ENCODE measurements at regions not wholly inside any gene's neighbourhood (a gene's known extent, or its start where the extent isn't known, plus 50 kb on each side); places are given as distances from the start of the nearest gene placed in this dataset.
"Not testable (repeated sequence)": the region's sequence is repeated elsewhere in the genome, so short reads cannot be mapped to it uniquely, and the experiment has no call there.

DNA sequence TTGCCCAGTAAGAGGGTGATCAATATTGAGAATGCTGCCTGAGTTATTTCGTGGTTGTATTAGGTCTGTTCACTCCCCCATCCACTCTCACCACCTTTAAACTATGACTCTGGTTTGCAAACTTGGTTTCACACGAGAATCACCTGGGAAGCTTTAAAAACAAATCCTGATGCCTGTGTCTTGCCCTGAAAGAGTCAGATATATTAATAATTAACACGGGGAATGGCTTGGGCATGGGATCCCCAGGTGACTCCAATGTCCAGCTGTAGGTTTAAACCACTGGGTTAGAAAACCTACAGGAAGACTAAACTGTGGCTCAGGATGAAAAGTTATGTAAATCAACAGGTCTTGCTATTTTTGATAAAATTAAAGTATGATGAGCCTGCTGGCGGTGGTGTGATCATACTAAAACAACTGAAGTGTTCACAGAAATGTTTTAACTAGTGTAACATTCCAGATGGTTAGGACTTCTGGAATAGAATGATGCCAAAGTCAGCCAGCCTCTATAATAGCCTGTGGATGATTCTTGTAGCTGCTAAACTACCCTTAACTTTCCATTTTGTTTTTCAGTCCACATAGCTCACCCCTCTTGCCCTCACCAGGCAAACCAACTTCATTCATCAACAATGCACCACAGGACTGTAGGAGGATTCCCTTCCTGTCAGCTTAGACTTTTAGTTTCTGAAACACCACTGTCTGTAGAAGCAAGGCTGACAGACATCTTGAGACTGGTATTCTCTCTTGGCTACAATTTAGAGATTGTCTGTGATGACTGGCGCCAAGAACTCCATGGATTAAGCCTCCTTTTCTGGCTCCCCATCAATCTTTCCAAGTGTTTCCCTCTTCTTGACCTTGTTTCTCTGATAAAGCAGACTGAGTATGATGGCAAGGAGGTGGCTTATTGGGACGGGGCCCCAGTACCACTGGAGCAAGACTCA is 119.1 kb upstream of the ADAMTS9 start:
- no peak for DNase-seq (ENCODE audit: low spot score)

DNA sequence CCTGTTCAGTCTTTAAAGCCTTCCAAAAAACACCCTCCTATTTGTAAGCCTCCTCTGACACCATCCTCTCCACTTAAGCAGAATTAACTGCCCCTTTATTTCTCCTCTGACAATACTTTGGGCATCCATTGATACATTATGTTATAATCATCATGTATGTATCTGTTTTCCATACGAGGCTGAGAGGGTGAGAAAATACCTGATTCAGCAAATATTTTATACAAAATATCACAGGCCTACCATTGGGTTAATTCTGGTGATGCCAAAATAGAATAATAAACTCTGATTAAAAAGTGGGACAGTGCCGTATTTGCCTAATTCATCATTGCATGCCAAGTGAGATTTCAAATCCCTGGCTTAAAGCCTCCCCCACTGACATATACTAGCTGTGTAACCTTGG is 118.2 kb upstream of the ADAMTS9 start:
- DNase-seq (ENCODE audit: low spot score), result no peak

DNA sequence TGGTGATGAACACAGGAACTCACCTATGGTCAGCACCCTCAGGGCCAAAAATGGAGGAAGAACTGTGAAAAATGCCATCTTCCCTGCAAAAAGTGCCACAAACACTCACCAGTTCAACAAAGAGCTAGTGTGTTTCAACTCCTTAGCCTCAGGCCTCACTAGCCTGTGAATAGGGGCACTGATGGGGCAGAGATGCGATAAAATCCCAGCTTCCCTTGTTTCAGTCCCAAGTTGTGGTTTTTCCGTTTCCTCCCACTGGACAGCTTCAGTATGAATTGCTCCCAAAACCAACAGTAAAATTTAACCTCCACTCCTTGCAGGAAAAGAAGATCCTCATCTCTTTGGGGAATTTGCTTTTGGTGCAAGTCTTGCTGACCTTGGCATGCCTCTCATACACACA is 117.4 kb upstream of the ADAMTS9 start:
- DNase-seq (ENCODE audit: low spot score), result no peak

DNA sequence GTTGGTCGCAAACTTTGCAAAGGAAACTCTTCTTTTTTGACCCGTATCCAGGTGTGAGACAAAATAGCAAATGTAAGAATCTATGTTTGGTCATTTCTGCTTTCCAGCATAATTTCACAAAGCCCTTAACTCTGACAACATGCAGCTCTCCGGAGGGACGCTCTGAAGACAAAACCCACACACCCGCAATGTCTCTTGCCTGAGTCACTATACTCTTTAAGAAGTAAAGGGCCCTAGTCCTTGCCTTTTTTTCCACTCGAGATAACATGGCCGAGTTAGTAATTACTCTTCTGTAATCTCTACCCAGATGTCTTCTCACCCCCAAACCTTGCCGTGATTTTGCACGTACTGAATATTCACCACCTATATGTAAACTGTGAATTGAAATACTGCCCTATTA is 115.7 kb upstream of the ADAMTS9 start:
- no peak for DNase-seq (ENCODE audit: low spot score)

DNA sequence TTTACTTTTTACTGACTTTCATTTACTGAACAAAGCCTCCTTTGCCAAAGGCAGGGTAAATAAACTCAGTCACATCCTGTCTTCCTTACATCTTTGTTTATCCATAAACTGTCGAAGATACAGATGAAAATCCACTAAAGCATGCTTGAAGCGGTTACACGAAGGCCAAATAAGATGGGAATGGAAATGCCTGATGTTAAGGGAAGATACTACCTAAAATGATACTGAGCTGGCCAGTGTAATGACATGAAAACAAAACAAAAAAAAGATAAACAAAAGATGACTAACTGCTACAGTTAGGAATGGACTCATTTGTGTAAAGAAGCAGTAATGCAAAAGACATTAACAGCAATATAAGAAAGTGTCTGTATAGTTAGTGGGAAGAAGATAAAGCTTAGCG is 114.7 kb upstream of the ADAMTS9 start:
- no peak for DNase-seq (ENCODE audit: low spot score)

DNA sequence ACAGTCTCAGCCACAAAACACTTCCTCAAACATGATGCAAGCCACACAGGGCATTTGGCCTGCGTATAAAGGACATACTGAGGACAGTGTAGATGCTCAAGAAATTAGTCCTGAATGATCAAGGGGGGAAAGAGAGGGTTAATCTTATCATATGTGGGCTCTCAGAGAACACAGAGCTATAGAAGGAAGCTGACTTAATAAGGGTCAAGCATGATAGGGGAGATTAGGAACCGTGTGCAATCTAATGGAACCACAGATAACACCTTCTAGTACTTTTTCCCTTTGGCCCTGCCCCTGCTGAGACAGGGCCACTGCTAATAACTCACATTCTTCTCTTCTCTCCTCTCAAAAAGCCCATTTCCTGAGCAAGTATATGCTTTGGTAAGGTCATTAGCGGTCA is 114.1 kb upstream of the ADAMTS9 start:
- no peak for DNase-seq (ENCODE audit: low spot score)

DNA sequence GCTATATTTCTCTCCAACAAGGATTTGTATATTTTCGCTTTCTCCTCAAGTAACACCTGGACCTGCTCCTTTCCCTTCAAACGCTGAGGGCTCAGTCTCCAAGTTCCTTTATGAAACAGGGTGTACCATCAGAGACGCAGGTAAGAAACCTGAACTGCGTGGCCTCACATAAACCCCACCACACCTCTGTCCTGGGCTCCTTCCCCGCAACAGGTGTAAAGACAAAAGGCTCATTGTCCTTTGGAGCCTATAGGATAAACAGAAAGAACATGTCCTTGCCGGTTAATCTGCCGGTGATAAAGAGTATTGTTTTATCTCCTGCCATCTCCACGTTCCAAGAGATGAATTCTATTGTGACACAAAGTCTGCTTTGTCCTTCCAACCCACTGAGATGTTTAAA is 111.8 kb upstream of the ADAMTS9 start:
- DNase-seq (ENCODE audit: low spot score), result no peak

DNA sequence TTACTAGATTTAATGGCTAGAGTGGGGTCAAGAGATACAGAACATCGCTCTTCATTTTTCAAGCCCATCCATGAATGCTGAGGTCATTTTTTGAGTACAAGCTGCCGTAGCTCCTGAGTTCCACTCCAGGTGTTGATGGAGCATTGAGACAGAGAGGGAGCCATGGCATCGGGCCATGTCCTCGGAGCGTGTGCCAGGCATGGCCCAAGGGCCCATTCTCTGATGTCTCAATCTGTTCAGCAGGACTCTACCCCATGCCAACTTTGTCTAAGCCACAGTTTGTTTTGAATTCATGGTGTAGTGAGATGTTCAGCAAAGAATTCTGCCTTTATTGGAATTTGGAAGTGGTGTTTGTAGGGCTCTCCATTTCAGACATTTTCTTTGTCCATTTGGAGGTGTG is 110.5 kb upstream of the ADAMTS9 start:
- DNase-seq (ENCODE audit: low spot score), result no peak

DNA sequence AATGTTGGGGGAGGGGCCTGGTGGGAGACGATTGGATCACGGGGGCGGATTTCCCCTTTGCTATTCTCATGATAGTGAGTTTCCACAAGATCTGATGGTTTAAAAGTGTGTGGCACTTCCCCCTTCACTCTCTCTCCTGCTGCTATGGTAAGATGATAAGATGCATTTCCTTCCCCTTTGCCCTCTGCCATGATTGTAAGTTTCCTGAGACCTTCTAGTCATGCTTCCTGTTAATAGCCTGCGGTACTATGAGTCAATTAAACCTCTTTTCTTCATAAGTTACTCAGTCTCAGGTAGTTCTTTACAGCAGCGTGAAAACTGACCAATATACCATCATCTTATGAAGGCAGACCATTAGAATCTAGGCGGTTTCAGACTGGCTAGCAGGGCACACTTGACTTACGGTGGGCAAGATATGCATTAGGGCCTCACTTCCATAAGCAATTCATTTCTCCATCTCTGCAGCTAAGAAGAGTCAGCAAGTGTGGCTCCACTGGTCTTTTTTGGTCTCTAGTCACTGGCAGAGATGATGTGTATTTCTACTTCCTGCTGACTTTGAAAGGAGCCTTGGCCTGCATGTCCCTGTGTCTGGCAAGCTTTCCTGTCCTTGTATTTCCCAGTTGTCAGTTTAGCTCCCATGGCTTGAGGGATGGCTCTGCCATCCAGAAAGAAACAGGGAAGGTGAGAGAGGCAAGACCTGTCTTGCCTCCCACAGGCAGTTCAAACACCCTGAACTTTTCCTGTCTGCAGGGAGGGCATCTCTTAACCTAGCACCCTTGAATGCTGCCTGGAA is 109.0 kb upstream of the ADAMTS9 start:
- no peak for DNase-seq (ENCODE audit: low spot score)

DNA sequence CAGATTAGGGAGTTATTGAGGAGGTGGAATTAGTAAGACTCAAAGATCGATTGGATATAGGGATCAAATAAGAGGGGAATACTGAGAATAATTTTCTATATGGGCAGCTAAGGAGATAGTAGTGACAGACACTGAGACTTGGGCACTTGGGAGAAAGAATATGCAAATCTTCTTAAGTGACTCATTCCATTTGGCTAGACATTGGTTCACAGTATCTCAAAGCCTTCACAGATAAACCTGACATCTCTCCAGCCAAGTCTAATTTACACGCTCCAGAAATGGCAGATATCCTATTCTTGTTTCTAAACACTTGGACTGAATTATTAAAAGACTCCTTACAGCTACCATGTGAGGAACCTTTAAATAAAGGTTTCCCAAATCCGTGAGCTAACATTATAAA is 104.6 kb upstream of the ADAMTS9 start:
- DNase-seq (ENCODE audit: low spot score), result no peak

DNA sequence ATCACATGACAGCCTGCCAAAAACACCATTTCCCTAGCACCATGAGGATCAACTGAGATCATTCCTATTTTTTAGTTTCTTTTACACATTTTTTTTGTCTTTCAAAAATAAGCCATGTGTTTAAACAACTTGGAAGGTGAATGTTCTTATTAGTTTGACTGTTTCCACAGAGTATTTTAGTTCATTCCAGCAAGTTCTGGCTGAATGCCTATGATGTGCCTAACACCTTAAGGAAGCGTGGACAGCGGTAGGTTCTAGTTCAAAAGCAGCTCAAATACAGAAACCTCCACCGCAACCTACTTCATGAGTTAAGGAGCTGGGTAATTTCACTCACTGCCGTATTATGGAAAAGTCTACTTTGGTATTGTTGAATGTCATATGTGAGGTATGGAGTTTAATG is 101.3 kb upstream of the ADAMTS9 start:
- no peak for DNase-seq (ENCODE audit: low spot score)

DNA sequence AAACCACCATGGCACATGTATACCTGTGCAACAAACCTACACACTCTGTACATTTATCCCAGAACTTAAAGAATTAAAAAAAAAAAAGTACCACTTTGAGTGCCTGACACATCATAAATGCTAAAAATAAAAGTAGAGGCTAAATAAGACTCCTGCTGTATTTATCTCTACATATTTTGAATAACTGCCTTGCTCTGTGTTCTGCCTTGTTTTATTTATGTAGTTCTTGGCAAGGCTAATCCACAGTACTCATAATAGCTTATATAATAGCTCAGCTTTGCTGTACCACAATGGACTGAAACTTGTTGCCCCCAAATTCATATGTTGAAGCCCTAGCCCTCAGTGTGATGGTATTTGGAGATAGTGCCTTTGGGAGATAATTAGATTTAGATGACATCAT is 95.4 kb upstream of the ADAMTS9 start:
- DNase-seq (ENCODE audit: low spot score), result no peak

DNA sequence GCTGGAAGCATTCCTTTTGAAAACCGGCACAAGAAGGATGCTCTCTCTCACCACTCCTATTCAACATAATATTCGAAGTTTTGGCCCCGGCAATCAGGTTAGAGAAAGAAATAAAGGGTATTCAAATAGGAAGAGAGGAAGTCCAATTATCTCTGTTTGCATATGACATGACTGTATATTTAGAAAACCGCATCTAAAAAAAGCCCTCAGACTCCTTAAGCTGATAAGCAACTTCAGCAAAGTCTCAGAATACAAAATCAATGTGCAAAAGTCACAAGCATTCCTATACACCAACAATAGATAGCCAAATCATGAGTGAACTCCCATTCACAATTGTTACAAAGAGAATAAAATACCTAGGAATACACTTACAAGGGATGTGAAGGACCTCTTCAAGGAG is 93.1 kb upstream of the ADAMTS9 start:
- not testable (repeated sequence) for DNase-seq (ENCODE audit: low spot score)

DNA sequence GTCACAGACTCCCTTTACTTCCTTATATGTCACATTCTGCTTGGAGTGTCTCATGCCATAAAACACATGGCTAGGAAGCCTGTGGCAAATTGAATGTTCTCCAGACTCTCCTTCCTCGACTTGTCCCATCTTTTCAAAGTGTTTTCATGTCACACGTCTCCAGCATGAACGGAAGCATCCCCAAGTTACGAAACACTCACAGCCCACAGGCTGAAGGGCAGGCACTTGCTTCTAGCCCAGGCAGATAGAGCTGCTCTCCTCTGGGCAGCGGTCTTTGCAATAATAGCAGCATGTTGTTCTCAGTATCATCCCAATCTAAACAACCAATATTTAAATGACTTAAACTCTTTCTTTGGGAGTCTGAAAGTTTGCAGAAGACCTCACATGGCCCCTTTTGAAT is 85.3 kb upstream of the ADAMTS9 start:
- no peak for DNase-seq (ENCODE audit: low spot score)

DNA sequence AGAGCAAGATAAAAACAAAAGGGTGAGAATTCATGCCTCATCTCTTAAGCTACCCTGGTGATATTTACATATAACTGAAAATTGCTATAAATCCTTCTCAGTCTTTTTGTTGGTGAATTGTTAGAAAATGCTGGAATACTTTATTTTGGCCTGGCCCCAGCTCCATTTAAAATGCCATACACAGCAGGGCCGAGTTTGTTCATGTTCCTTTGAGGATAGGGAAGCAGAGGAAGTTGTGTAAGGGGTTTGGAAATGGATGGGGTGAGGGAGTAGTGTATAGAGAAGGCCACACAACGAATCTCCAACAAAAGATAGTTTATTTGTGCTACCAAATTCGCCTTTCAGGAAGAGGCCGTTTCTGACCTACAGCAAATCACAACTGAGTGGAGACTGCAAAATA is 78.6 kb upstream of the ADAMTS9 start:
- DNase-seq (ENCODE audit: low spot score), result no peak

DNA sequence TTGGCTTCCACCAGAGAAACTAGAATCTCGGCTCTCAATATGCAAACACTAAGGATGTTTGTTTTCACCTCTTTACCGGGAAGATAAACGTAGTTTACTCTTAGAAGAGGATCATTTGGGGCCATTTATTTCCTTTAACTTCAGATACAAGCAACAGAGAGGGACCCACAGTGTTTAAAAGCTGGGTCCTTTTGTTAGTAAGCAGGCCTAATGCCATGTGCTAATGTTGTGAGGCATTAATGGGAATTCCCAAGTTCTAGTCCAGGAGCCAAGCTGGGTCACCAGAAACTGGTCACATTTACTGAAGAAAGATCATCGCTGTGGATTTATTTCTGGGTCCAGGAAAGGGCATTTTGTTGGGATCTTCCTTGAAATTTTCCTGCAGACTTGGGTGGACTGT is 78.1 kb upstream of the ADAMTS9 start:
- no peak for DNase-seq (ENCODE audit: low spot score)

DNA sequence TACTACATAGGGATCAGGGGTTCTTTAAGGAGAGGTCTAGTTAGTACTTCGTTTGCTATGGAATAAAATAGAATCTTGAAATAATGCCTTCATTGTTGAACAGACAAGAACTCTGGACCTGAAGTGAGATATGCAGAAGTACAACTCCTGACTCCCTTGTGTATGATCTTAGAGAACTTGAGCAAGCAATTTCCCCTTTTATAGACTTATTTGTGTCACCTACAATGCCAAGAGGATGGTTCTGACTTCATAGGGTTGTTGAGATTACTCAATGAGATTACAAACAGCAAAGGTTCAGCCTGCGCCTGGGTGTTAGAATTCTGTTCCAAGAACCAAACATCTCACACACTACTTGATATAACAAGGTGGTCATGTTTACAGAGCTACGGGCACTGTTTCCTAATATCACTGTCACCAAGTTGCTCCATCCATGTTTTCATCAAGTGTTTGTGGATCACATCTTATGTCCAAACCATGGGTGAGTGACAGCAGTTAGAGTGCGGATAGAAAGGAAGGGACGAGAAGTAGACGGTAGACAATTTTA is 76.7 kb upstream of the ADAMTS9 start:
- DNase-seq (ENCODE audit: low spot score), result no peak

DNA sequence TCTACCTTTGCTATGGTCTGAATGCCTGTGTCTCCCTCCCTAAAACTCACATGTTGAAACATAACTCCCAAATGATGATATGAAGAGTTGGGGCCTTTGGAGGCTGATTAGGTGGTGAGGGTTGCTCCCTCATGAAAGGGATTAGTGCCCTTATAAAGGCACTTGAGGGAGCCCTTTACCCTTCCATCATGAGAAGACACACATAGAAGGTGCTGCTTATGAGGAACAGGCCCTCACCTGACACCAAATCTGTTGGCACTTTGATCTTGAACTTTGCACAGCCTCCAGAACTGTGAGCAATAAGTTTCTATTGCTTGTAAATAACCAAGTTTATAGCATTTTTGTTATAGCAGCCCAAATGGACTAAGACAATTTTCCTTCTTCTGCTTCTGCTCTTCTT is 76.2 kb upstream of the ADAMTS9 start:
- no peak for DNase-seq (ENCODE audit: low spot score)

DNA sequence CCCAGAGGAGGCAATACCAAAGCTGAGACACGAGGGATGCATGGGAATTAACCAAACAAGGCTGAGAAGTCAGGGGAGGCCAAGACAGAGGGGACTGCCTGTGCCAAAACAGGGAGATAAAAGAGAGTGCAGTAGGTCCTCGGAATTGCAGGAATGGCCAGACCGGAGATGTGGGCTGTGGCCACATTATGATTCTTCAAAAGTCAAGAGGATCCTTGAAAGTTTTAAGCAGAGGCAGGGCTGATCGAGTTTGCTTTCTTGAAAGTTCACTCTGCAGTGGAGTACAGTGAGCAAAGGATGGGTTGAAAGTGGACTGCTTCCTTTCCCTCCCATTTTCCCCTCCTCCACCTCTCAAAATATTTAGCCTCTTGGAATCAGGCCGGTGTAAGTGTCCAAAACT is 73.9 kb upstream of the ADAMTS9 start:
- no peak for DNase-seq (ENCODE audit: low spot score)

DNA sequence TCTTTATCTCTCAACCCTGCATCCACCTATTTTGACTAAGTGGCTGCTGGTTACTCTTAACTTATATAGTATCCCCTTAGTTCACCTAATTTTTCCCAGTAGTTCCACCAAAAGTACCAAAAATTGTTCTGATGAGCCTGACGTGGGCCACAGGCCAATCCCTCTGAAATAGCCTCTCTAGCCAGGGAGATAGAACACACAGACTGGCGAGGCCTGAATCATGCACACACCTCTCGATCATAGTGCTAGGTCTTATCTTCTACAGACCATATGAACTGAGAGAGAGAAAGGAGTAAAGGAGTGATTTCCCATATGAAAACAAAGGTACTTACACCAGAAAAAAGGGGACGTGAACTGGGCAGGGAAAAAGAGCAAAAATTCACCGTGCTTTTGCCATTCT is 72.5 kb upstream of the ADAMTS9 start:
- no peak for DNase-seq (ENCODE audit: low spot score)

DNA sequence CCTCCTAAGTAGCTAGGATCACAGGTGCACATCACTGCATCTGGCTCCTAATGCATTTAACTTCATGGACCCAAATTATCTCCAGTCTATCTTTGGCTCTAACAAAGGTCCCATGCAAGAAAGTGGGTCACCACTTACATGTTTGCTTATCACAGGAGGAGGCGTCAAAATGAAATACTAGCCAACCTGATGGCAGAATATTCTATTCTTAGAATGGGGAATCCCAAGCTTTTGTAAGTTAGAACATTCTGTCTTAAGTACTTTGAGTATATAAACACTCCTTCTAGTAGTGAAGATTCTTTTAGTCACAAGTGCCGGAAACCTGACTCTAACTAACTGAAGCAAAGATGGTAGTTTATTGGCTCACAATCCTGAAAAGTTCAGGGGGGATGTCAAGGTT is 72.0 kb upstream of the ADAMTS9 start:
- DNase-seq (ENCODE audit: low spot score), result no peak

DNA sequence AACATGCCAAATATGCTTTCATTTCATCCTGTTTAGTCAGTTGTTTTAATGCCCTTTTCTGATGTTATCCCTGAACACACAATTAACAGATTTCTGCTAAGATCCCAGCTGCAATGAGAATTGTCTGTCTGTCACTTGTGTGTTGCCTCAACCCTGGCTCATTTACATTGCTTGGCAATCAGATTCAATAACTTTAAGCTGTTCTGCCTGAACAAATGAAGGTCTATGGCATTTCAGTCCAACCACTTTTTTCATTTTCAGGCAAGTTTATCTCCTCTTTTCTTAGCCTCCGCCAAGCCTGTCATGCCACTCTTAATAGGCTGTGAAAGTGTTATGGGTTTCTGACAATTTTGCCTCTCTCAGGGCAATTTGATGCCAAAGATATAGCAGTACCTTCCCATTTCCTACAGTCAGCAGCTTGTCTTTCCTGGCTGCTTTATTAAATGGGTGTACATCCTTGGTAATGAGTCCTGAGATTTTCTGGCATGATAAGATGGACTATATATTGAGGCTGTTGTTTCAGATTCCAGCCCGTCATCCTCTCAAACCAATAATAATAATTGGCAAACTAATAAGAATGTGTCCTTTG is 68.7 kb upstream of the ADAMTS9 start:
- no peak for DNase-seq (ENCODE audit: low spot score)
